GM12878 (cell line): ENCODE measurements at regions not wholly inside any gene's neighbourhood (a gene's known extent, or its start where the extent isn't known, plus 50 kb on each side); places are given as distances from the start of the nearest gene placed in this dataset.

ENCODE experiments used
- ATAC-seq: fragments of 200-7000 bp; cut with Tn5 transposase; 3 replicates; pipeline ENCODE4 v1.9.1; 2020; ENCODE audit warnings: mild to moderate bottlenecking, moderate library complexity
- BruUV-seq: library from RNA; stranded (reverse); fragments of 400-500 nt; replicated peaks from 2 replicates; lab custom pipeline; 2021; lab: Mats Ljungman, UMichigan
- CTCF ChIA-PET: fragments of 300-600 bp; sonication (Branson Sonifier 250); formaldehyde crosslinking; extraction: SDS; loops from one replicate; lab custom pipeline; 2021; ENCODE audit warnings: inconsistent platforms; lab: Yijun Ruan, JAX
- POLR2A ChIA-PET: fragments of 350-600 bp; formaldehyde crosslinking; extraction: SDS; loops from one replicate; lab custom pipeline; 2021; ENCODE audit warnings: inconsistent platforms; lab: Charles Lee
- RAD21 ChIA-PET: fragments of 300-600 bp; sonication (Branson Sonifier 250); formaldehyde crosslinking; loops from one replicate; lab custom pipeline; 2023; ENCODE audit warnings: antibody characterized with exemption; ENCODE audit not compliant: unreplicated experiment; lab: Charles Lee
- SMC1A ChIA-PET: fragments of 300-600 bp; sonication (Branson Sonifier 250); formaldehyde crosslinking; loops from one replicate; lab custom pipeline; 2023; ENCODE audit not compliant: unreplicated experiment, uncharacterized antibody; lab: Charles Lee
- DNase-seq: peaks from one replicate; pipeline ENCODE4 v3.0.0-alpha.2; 2011; ENCODE audit warnings: low read depth, low spot score
- FAIRE-seq: peaks from 3 replicates; lab custom pipeline; 2011; peaks lifted over from hg19 to GRCh38; lab: Jason Lieb, UNC
- H2AFZ ChIP-seq: 2 replicates; pipeline ENCODE4 v1.6.0; 2011; ENCODE audit warnings: low read depth, low read length, control low read depth; ENCODE audit not compliant: control insufficient read depth
- H3K27ac ChIP-seq: 2 replicates; pipeline ENCODE4 v1.5.1; 2011; ENCODE audit warnings: control low read depth; ENCODE audit not compliant: control insufficient read depth, insufficient read depth
- H3K27me3 ChIP-seq, 2 experiments: replicated peaks in 1 of 2; 2 replicates each; pipeline versions ENCODE4 v1.6.0 to v1.6.1; 2011; ENCODE audit warnings: low read length in 1 of 2; ENCODE audit not compliant: control insufficient read depth in 2 of 2, insufficient read depth in 2 of 2
- H3K36me3 ChIP-seq, 2 experiments: 2 replicates each; pipeline ENCODE4 v1.5.1; 2011; ENCODE audit warnings: low read length in 1 of 2; ENCODE audit not compliant: control insufficient read depth in 2 of 2, insufficient read depth in 2 of 2
- H3K4me1 ChIP-seq: 2 replicates; pipeline ENCODE4 v1.6.1; 2011; ENCODE audit warnings: mild to moderate bottlenecking, low read length, moderate library complexity, mixed read lengths; ENCODE audit not compliant: control insufficient read depth, insufficient read depth
- H3K4me2 ChIP-seq: 2 replicates; pipeline ENCODE4 v1.6.0; 2011; ENCODE audit warnings: control low read depth; ENCODE audit not compliant: control insufficient read depth, insufficient read depth
- H3K4me3 ChIP-seq: fragments of 200-600 bp; sonication (generic); 2 replicates; pipeline ENCODE4 v1.5.1; 2016
- H3K79me2 ChIP-seq: 2 replicates; pipeline ENCODE4 v1.6.0; 2011; ENCODE audit warnings: low read length; ENCODE audit not compliant: control insufficient read depth, insufficient read depth
- H3K9ac ChIP-seq: 2 replicates; pipeline ENCODE4 v1.8.0; 2011; ENCODE audit warnings: low read length, control low read depth, mixed read lengths; ENCODE audit not compliant: control insufficient read depth, insufficient read depth
- H3K9me3 ChIP-seq: replicated peaks from 3 replicates; pipeline ENCODE4 v1.5.1; 2011; ENCODE audit warnings: mild to moderate bottlenecking, low read length; ENCODE audit not compliant: control insufficient read depth, insufficient read depth
- H4K20me1 ChIP-seq: 2 replicates; pipeline ENCODE4 v1.6.0; 2011; ENCODE audit not compliant: control insufficient read depth, insufficient read depth
- CREM ChIP-seq: IDR thresholded peaks from 2 replicates; pipeline ENCODE4 v1.6.1; 2014; ENCODE audit warnings: antibody characterized with exemption, low read depth
- ETV6 ChIP-seq, 2 experiments: fragments of 450-650 bp in 1 of 2; IDR thresholded peaks in 1 of 2; conservative IDR thresholded peaks in 1 of 2; 2 replicates each; pipeline ENCODE4 v1.6.1; 2014; ENCODE audit warnings: antibody characterized with exemption in 1 of 2, borderline replicate concordance in 1 of 2, low read depth in 1 of 2, mild to moderate bottlenecking in 1 of 2, moderate library complexity in 1 of 2
- HCFC1 ChIP-seq: fragments of 150-350 bp; IDR thresholded peaks from 2 replicates; pipeline ENCODE4 v1.6.1; 2014; ENCODE audit warnings: low read length
- MEF2B ChIP-seq: fragments of 450-650 bp; IDR thresholded peaks from 2 replicates; pipeline ENCODE4 v1.6.1; 2018; ENCODE audit warnings: mild to moderate bottlenecking, moderate library complexity; ENCODE audit not compliant: partially characterized antibody, poor library complexity, severe bottlenecking
- MYC ChIP-seq: IDR thresholded peaks from 2 replicates; pipeline ENCODE4 v1.6.1; 2011; ENCODE audit warnings: mild to moderate bottlenecking, low read length, moderate library complexity, inconsistent platforms; ENCODE audit not compliant: insufficient read depth, insufficient replicate concordance, insufficient read length, severe bottlenecking
- POU2F2 ChIP-seq: IDR thresholded peaks from 3 replicates; pipeline ENCODE4 v1.6.1; 2011; ENCODE audit warnings: low read depth, mild to moderate bottlenecking, low read length, borderline replicate concordance
- RUNX3 ChIP-seq: IDR thresholded peaks from 2 replicates; pipeline ENCODE4 v1.6.1; 2012; ENCODE audit warnings: low read length, inconsistent platforms
- SREBF2 ChIP-seq: IDR thresholded peaks from 2 replicates; pipeline ENCODE4 v1.6.1; 2012; ENCODE audit warnings: mild to moderate bottlenecking, low read length
- WGBS: methylation state at CpG from one replicate; pipeline ENCODE4 v1.1.6; 2016; ENCODE audit warnings: low lambda C conversion rate; ENCODE audit not compliant: insufficient replicate concordance, insufficient coverage; ENCODE audit errors: missing lambda C conversion rate; 5-methylcytosine and 5-hydroxymethylcytosine counted together
- in situ Hi-C: fragments of 300-500 bp; cut with MboI; formaldehyde crosslinking; loops from 9 replicates; pipeline ENCODE4 v1.14.3; 2018; ENCODE audit warnings: mixed read lengths
- intact Hi-C: fragments of 100-400 bp; cut with micrococcal nuclease; formaldehyde crosslinking; loops from one replicate; pipeline ENCODE4 v1.14.2; 2022; ENCODE audit not compliant: unreplicated experiment
- TF ChIP-seq, protein P1 (sequence below): fragments of 150-350 bp; IDR thresholded peaks from 2 replicates; pipeline ENCODE4 v1.6.1; 2014; ENCODE audit warnings: mild to moderate bottlenecking, low read depth, low read length
- TF ChIP-seq, protein P2 (sequence below): fragments of 450-650 bp; IDR thresholded peaks from 2 replicates; pipeline ENCODE4 v1.6.1; 2017; ENCODE audit warnings: mild to moderate bottlenecking
- TF ChIP-seq, protein P3 (sequence below): IDR thresholded peaks from 2 replicates; pipeline ENCODE4 v1.6.1; 2011; ENCODE audit warnings: mild to moderate bottlenecking, low read depth, low read length, moderate library complexity; ENCODE audit not compliant: insufficient replicate concordance
- TF ChIP-seq, protein P4 (sequence below): IDR thresholded peaks from 2 replicates; pipeline ENCODE4 v1.6.1; 2012; ENCODE audit warnings: low read depth, low read length, improper control_type of control experiment

DNA sequence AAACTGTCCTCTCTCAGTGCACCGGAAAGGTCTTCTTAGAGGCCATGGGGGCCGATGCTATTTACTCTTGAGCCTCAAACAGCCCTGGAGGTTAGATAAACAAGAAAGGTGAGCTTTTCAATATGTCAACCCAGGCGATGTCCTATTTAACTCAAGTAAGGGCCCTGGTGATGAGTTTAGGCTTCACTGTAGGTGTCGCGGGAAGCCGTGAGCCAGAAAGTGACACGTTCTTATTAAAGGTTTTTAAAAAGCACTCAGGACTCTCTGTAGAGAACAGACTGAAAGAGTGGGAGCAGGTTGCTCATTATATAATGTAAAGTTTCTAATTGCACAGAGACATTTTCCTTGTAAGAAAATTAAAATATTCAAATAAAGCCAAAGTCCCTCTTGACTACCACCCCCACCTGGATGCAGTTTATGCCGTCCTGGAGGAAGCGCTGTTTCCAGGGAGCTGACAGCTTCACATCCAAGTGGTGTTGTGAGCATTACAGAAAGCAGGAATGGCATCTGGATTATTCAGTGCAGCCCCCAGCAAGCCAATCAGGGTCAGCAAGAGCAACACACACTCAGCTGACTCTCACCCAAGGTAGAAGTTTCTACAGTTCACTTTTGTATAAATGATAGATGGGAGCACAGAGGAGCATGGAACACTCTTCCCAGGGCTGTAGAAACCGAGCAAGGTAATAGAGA lies 280.3 kb downstream of the DRD1 start:
- no peak overlapping the region for H2AFZ ChIP-seq
- no peak for FAIRE-seq
- no peak overlapping the region for H3K9ac ChIP-seq
- BruUV-seq, result no TSS peak
- POLR2A ChIA-PET, result no interaction called here
- no peaks in the 10 kb centered on the region for H3K9me3 ChIP-seq
- no peaks in the 10 kb centered on the region; a peak in 1 of 4 replicates for H3K27me3 ChIP-seq
- H3K4me2 ChIP-seq, result no peak overlapping the region
- H3K4me1 ChIP-seq, result no peaks in the 10 kb centered on the region
- RAD21 ChIA-PET, result no interaction called here
- no peak overlapping the region for H3K4me3 ChIP-seq
- no peaks in the 10 kb centered on the region for H4K20me1 ChIP-seq
- SMC1A ChIA-PET, result no interaction called here
- no peaks in the 10 kb centered on the region for H3K36me3 ChIP-seq
- no peak for ATAC-seq
- no peak overlapping the region for H3K27ac ChIP-seq
- H3K79me2 ChIP-seq, result no peaks in the 10 kb centered on the region
- TF ChIP-seq, protein P1, sequence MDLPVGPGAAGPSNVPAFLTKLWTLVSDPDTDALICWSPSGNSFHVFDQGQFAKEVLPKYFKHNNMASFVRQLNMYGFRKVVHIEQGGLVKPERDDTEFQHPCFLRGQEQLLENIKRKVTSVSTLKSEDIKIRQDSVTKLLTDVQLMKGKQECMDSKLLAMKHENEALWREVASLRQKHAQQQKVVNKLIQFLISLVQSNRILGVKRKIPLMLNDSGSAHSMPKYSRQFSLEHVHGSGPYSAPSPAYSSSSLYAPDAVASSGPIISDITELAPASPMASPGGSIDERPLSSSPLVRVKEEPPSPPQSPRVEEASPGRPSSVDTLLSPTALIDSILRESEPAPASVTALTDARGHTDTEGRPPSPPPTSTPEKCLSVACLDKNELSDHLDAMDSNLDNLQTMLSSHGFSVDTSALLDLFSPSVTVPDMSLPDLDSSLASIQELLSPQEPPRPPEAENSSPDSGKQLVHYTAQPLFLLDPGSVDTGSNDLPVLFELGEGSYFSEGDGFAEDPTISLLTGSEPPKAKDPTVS, result no peak
- TF ChIP-seq, protein P2, sequence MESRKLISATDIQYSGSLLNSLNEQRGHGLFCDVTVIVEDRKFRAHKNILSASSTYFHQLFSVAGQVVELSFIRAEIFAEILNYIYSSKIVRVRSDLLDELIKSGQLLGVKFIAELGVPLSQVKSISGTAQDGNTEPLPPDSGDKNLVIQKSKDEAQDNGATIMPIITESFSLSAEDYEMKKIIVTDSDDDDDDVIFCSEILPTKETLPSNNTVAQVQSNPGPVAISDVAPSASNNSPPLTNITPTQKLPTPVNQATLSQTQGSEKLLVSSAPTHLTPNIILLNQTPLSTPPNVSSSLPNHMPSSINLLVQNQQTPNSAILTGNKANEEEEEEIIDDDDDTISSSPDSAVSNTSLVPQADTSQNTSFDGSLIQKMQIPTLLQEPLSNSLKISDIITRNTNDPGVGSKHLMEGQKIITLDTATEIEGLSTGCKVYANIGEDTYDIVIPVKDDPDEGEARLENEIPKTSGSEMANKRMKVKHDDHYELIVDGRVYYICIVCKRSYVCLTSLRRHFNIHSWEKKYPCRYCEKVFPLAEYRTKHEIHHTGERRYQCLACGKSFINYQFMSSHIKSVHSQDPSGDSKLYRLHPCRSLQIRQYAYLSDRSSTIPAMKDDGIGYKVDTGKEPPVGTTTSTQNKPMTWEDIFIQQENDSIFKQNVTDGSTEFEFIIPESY, result no peak
- TF ChIP-seq, protein P3, sequence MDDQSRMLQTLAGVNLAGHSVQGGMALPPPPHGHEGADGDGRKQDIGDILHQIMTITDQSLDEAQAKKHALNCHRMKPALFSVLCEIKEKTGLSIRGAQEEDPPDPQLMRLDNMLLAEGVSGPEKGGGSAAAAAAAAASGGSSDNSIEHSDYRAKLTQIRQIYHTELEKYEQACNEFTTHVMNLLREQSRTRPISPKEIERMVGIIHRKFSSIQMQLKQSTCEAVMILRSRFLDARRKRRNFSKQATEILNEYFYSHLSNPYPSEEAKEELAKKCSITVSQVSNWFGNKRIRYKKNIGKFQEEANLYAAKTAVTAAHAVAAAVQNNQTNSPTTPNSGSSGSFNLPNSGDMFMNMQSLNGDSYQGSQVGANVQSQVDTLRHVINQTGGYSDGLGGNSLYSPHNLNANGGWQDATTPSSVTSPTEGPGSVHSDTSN, result no peak
- TF ChIP-seq MYC (no peak), ETV6 (conservative IDR thresholded peaks at IDR 0.05 in 1 of 2, IDR thresholded peaks at IDR 0.05 in 1 of 2; ENCODE audit: borderline replicate concordance in 1 of 2, low read depth in 1 of 2) (no peak), HCFC1 (no peak), POU2F2 (no peak), MEF2B (no peak), SREBF2 (no peak), RUNX3 (no peak), CREM (no peak)
- TF ChIP-seq, protein P4, sequence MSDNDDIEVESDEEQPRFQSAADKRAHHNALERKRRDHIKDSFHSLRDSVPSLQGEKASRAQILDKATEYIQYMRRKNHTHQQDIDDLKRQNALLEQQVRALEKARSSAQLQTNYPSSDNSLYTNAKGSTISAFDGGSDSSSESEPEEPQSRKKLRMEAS, result no peak
- in situ Hi-C loops (no loop called here), intact Hi-C loops (no loop called here)
- CTCF ChIA-PET, result no interaction called here
- WGBS, result 49% methylated on average over 10 of the region's 10 CpGs
- DNase-seq, result no peak
